CD14-positive monocyte (primary cell): ENCODE measurements at regions not wholly inside any gene's neighbourhood (a gene's known extent, or its start where the extent isn't known, plus 50 kb on each side); places are given as distances from the start of the nearest gene placed in this dataset.

Source experiments
- DNase-seq, 3 donors: peaks; one replicate each; pipeline ENCODE4 v3.0.0-alpha.2; 2011 to 2022
- H2AFZ ChIP-seq: 2 replicates; pipeline ENCODE4 v1.6.0; 2012; ENCODE audit warnings: mild to moderate bottlenecking, low read depth, low read length, inconsistent platforms; ENCODE audit not compliant: insufficient read depth, poor library complexity, severe bottlenecking
- H3K27ac ChIP-seq, 2 donors: 1 replicate in 1 of 2; 2 replicates in 1 of 2; pipeline ENCODE4 v1.5.1; 2012 to 2013; ENCODE audit warnings: low read length in 2 of 2, control low read depth in 1 of 2, inconsistent platforms in 1 of 2, low read depth in 1 of 2, mild to moderate bottlenecking in 1 of 2
- H3K27me3 ChIP-seq, 2 donors: one replicate each; pipeline versions ENCODE4 v1.6.0 to v1.6.1; 2011 to 2013; ENCODE audit warnings: low read length in 2 of 2; ENCODE audit not compliant: control insufficient read depth in 2 of 2, insufficient read depth in 2 of 2
- H3K36me3 ChIP-seq, 2 donors: replicated peaks in 1 of 2; 1 replicate in 1 of 2; 2 replicates in 1 of 2; pipeline versions ENCODE4 v1.5.1 to v1.6.1; 2012 to 2013; ENCODE audit warnings: low read length in 2 of 2, control low read depth in 1 of 2, inconsistent platforms in 1 of 2, mild to moderate bottlenecking in 1 of 2; ENCODE audit not compliant: insufficient read depth in 2 of 2, control insufficient read depth in 1 of 2
- H3K4me1 ChIP-seq, 2 donors: 1 replicate in 1 of 2; 2 replicates in 1 of 2; pipeline versions ENCODE4 v1.5.1 to v1.6.1; 2012 to 2013; ENCODE audit warnings: low read length in 2 of 2, control low read depth in 1 of 2, inconsistent platforms in 1 of 2, mild to moderate bottlenecking in 1 of 2, moderate library complexity in 1 of 2; ENCODE audit not compliant: insufficient read depth in 2 of 2, control insufficient read depth in 1 of 2
- H3K4me2 ChIP-seq: replicated peaks from 2 replicates; pipeline ENCODE3; 2012; ENCODE audit warnings: low read length, moderate library complexity, mild to moderate bottlenecking; ENCODE audit not compliant: poor library complexity, severe bottlenecking; ENCODE audit errors: extremely low read depth
- H3K4me3 ChIP-seq, 3 experiments: fragments of 200-600 bp in 1 of 3; sonication (generic) in 1 of 3; replicated peaks in 1 of 3; 1 replicate in 2 of 3; 2 replicates in 1 of 3; pipeline ENCODE4 v1.5.1; 2011 to 2013; ENCODE audit warnings: low read length in 3 of 3, mild to moderate bottlenecking in 3 of 3, control low read depth in 2 of 3, low read depth in 2 of 3, inconsistent platforms in 1 of 3, moderate library complexity in 1 of 3
- H3K79me2 ChIP-seq: 2 replicates; pipeline ENCODE4 v1.6.0; 2012; ENCODE audit warnings: mild to moderate bottlenecking, control low read depth, inconsistent platforms, low read length, moderate library complexity; ENCODE audit not compliant: insufficient read depth
- H3K9ac ChIP-seq: 2 replicates; pipeline ENCODE4 v1.6.0; 2017; ENCODE audit warnings: low read length, mild to moderate bottlenecking; ENCODE audit not compliant: insufficient read depth, poor library complexity, severe bottlenecking
- H3K9me3 ChIP-seq, 2 donors: replicated peaks in 1 of 2; 1 replicate in 1 of 2; 2 replicates in 1 of 2; pipeline versions ENCODE4 v1.5.1 to v1.6.1; 2012 to 2013; ENCODE audit warnings: low read length in 2 of 2, control low read depth in 1 of 2; ENCODE audit not compliant: control insufficient read depth in 1 of 2, insufficient read depth in 1 of 2
- H4K20me1 ChIP-seq: 2 replicates; pipeline ENCODE4 v1.6.0; 2012; ENCODE audit warnings: mild to moderate bottlenecking, low read length, control low read depth, moderate library complexity; ENCODE audit not compliant: insufficient read depth
- H3K27ac Mint-ChIP-seq, 7 donors: one replicate each; pipeline ENCODE4 v1.8.0; 2020; ENCODE audit warnings: mild to moderate bottlenecking in 7 of 7, mixed read lengths in 7 of 7, moderate library complexity in 6 of 7, inconsistent platforms in 2 of 7
- H3K27me3 Mint-ChIP-seq, 3 donors: one replicate each; pipeline ENCODE4 v1.8.0; 2021 to 2022; ENCODE audit warnings: low read depth in 3 of 3, mild to moderate bottlenecking in 3 of 3, mixed read lengths in 3 of 3, moderate library complexity in 3 of 3, inconsistent platforms in 1 of 3
- H3K36me3 Mint-ChIP-seq, 2 donors: one replicate each; pipeline ENCODE4 v1.8.0; 2020; ENCODE audit warnings: mixed read lengths in 2 of 2, inconsistent platforms in 1 of 2, mild to moderate bottlenecking in 1 of 2
- H3K4me1 Mint-ChIP-seq: one replicate; pipeline ENCODE4 v1.8.0; 2020; ENCODE audit warnings: mild to moderate bottlenecking, mixed read lengths
- H3K4me3 Mint-ChIP-seq, 2 donors: one replicate each; pipeline ENCODE4 v1.8.0; 2020; ENCODE audit warnings: mild to moderate bottlenecking in 2 of 2, mixed read lengths in 2 of 2, moderate library complexity in 1 of 2
- H3K9me3 Mint-ChIP-seq, 7 donors: one replicate each; pipeline ENCODE4 v1.8.0; 2020 to 2022; ENCODE audit warnings: mixed read lengths in 7 of 7, mild to moderate bottlenecking in 6 of 7, moderate library complexity in 6 of 7, inconsistent platforms in 2 of 7
- CTCF ChIP-seq: fragments of 200-600 bp; IDR thresholded peaks from one replicate; pipeline ENCODE4 v1.8.0; 2022; ENCODE audit warnings: antibody characterized with exemption, mild to moderate bottlenecking
- WGBS: methylation state at CpG from one replicate; pipeline ENCODE4 v1.1.5; 2013; ENCODE audit warnings: missing lambda C conversion rate; ENCODE audit not compliant: insufficient coverage; 5-methylcytosine and 5-hydroxymethylcytosine counted together
- intact Hi-C, 2 donors: fragments of 100-400 bp; cut with micrococcal nuclease; formaldehyde crosslinking; loops; one replicate each; pipeline versions ENCODE4 v1.15.0 to v1.15.1; 2023

- intact Hi-C loops = no loop called here
- Histone ChIP-seq H2AFZ (no peak overlapping the region), H3K4me2 (no peak overlapping the region), H3K79me2 (no peaks in the 10 kb centered on the region), H3K27me3 (no peaks in the 10 kb centered on the region), H3K27ac (no peak overlapping the region), H3K9me3 (peaks cover 10% of the 10 kb centered on the region in 2 donors), H4K20me1 (no peaks in the 10 kb centered on the region), H3K36me3 (no peaks in the 10 kb centered on the region), H3K4me1 (no peaks in the 10 kb centered on the region), H3K4me3 (no peak overlapping the region), H3K9ac (no peak overlapping the region)
- no peak for DNase-seq
- no peak overlapping the region for H3K4me3 Mint-ChIP-seq
- no peaks in the 10 kb centered on the region for H3K4me1 Mint-ChIP-seq
- no peak for TF ChIP-seq CTCF
- peaks cover 0 to 1% (median 0%) of the 10 kb centered on the region in 3 donors for H3K27me3 Mint-ChIP-seq
- H3K27ac Mint-ChIP-seq = no peak overlapping the region
- H3K36me3 Mint-ChIP-seq = no peaks in the 10 kb centered on the region
- H3K9me3 Mint-ChIP-seq = peaks cover 0 to 5% (median 4%) of the 10 kb centered on the region in 7 donors
- no CpG with 5 or more reads among the region's 1 CpG for WGBS
These were observed 241.7 kb upstream of the SPOCK3 start for GRCh38 chr4:167475951-167476350.

- Histone ChIP-seq H3K9ac (no peak overlapping the region), H2AFZ (no peak overlapping the region), H3K4me3 (no peak overlapping the region), H3K36me3 (no peaks in the 10 kb centered on the region), H3K27ac (no peak overlapping the region), H4K20me1 (no peaks in the 10 kb centered on the region), H3K9me3 (peaks cover 7 to 12% of the 10 kb centered on the region in 2 donors), H3K4me2 (no peak overlapping the region), H3K4me1 (no peaks in the 10 kb centered on the region), H3K79me2 (no peaks in the 10 kb centered on the region), H3K27me3 (no peaks in the 10 kb centered on the region)
- H3K9me3 Mint-ChIP-seq = peaks cover 6 to 18% (median 11%) of the 10 kb centered on the region in 7 donors
- H3K36me3 Mint-ChIP-seq = no peaks in the 10 kb centered on the region
- no peak overlapping the region for H3K4me3 Mint-ChIP-seq
- no peaks in the 10 kb centered on the region for H3K4me1 Mint-ChIP-seq
- no peaks in the 10 kb centered on the region for H3K27me3 Mint-ChIP-seq
- TF ChIP-seq CTCF = no peak
- no peak for DNase-seq
- intact Hi-C loops = no loop called here
- no peak overlapping the region for H3K27ac Mint-ChIP-seq
- WGBS = no CpG with 5 or more reads among the region's 1 CpG
These were observed 257.7 kb upstream of the SPOCK3 start for GRCh38 chr4:167492007-167492406.
